ENCODE measurements at regions not wholly inside any gene's neighbourhood (a gene's known extent, or its start where the extent isn't known, plus 50 kb on each side); places are given as distances from the start of the nearest gene placed in this dataset.

- H3K27ac ChIP-seq (ENCODE audit: low read depth, low read length, severe bottlenecking) = no peak overlapping the region
- H3K4me1 ChIP-seq (ENCODE audit: control insufficient read depth, insufficient read depth, low read length, poor library complexity, severe bottlenecking) = no peaks in the 10 kb centered on the region
- no peak overlapping the region for H3K4me3 ChIP-seq (ENCODE audit: extremely low read depth, insufficient read depth, low read length, poor library complexity, severe bottlenecking)
- no peaks in the 10 kb centered on the region for H3K9me3 ChIP-seq (ENCODE audit: control insufficient read depth, low read length)
- WGBS, 2 experiments (ENCODE audit: insufficient coverage in 2 of 2) = 92 to 98% methylated on average over 4 to 5 of the region's 5 CpGs
- peaks cover 81% of the 10 kb centered on the region for H3K36me3 ChIP-seq (ENCODE audit: control insufficient read depth, insufficient read depth, low read length)
Observed at GRCh38 chr2:120957905-120958304, 222.2 kb downstream of the GLI2 start.

- H3K4me1 ChIP-seq (ENCODE audit: control insufficient read depth, insufficient read depth, low read length, poor library complexity, severe bottlenecking) = no peaks in the 10 kb centered on the region
- peaks cover 78% of the 10 kb centered on the region for H3K36me3 ChIP-seq (ENCODE audit: control insufficient read depth, insufficient read depth, low read length)
- no peaks in the 10 kb centered on the region for H3K9me3 ChIP-seq (ENCODE audit: control insufficient read depth, low read length)
- H3K27ac ChIP-seq (ENCODE audit: low read depth, low read length, severe bottlenecking) = no peak overlapping the region
- 94 to 100% methylated on average over 6 to 8 of the region's 17 CpGs for WGBS, 2 experiments (ENCODE audit: insufficient coverage in 2 of 2)
- no peak overlapping the region for H3K4me3 ChIP-seq (ENCODE audit: extremely low read depth, insufficient read depth, low read length, poor library complexity, severe bottlenecking)
Observed at GRCh38 chr2:120958623-120959366, 223.1 kb downstream of the GLI2 start.

GRCh38 chr2:120959426-120959825, 223.8 kb downstream of the GLI2 start:
- Histone ChIP-seq H3K4me1 (ENCODE audit: control insufficient read depth, insufficient read depth, low read length, poor library complexity, severe bottlenecking) (no peaks in the 10 kb centered on the region), H3K27ac (ENCODE audit: low read depth, low read length, severe bottlenecking) (no peak overlapping the region), H3K36me3 (ENCODE audit: control insufficient read depth, insufficient read depth, low read length) (peaks cover 76% of the 10 kb centered on the region), H3K9me3 (ENCODE audit: control insufficient read depth, low read length) (no peaks in the 10 kb centered on the region), H3K4me3 (ENCODE audit: extremely low read depth, insufficient read depth, low read length, poor library complexity, severe bottlenecking) (no peak overlapping the region)
- WGBS, 2 experiments (ENCODE audit: insufficient coverage in 2 of 2) = 92 to 97% methylated on average over 5 to 11 of the region's 13 CpGs

GRCh38 chr2:120960770-120961366, 225.2 kb downstream of the GLI2 start:
- Histone ChIP-seq H3K4me3 (ENCODE audit: extremely low read depth, insufficient read depth, low read length, poor library complexity, severe bottlenecking) (no peak overlapping the region), H3K27ac (ENCODE audit: low read depth, low read length, severe bottlenecking) (peak overlapping the region; percentile 10), H3K4me1 (ENCODE audit: control insufficient read depth, insufficient read depth, low read length, poor library complexity, severe bottlenecking) (no peaks in the 10 kb centered on the region), H3K36me3 (ENCODE audit: control insufficient read depth, insufficient read depth, low read length) (peaks cover 72% of the 10 kb centered on the region), H3K9me3 (ENCODE audit: control insufficient read depth, low read length) (no peaks in the 10 kb centered on the region)
- WGBS, 2 experiments (ENCODE audit: insufficient coverage in 2 of 2) = 91 to 92% methylated on average over 8 to 10 of the region's 13 CpGs

GRCh38 chr2:120961396-120961795, 225.7 kb downstream of the GLI2 start:
- Histone ChIP-seq H3K4me1 (ENCODE audit: control insufficient read depth, insufficient read depth, low read length, poor library complexity, severe bottlenecking) (no peaks in the 10 kb centered on the region), H3K9me3 (ENCODE audit: control insufficient read depth, low read length) (no peaks in the 10 kb centered on the region), H3K27ac (ENCODE audit: low read depth, low read length, severe bottlenecking) (no peak overlapping the region), H3K36me3 (ENCODE audit: control insufficient read depth, insufficient read depth, low read length) (peaks cover 71% of the 10 kb centered on the region), H3K4me3 (ENCODE audit: extremely low read depth, insufficient read depth, low read length, poor library complexity, severe bottlenecking) (no peak overlapping the region)
- WGBS, 2 experiments (ENCODE audit: insufficient coverage in 2 of 2) = 72 to 81% methylated on average over 8 to 11 of the region's 11 CpGs

- Histone ChIP-seq H3K36me3 (ENCODE audit: control insufficient read depth, insufficient read depth, low read length) (peaks cover 63% of the 10 kb centered on the region), H3K4me3 (ENCODE audit: extremely low read depth, insufficient read depth, low read length, poor library complexity, severe bottlenecking) (no peak overlapping the region), H3K4me1 (ENCODE audit: control insufficient read depth, insufficient read depth, low read length, poor library complexity, severe bottlenecking) (no peaks in the 10 kb centered on the region), H3K27ac (ENCODE audit: low read depth, low read length, severe bottlenecking) (no peak overlapping the region), H3K9me3 (ENCODE audit: control insufficient read depth, low read length) (no peaks in the 10 kb centered on the region)
- whole genome bisulfite sequencing, 2 experiments (ENCODE audit: insufficient coverage in 2 of 2) = 88 to 94% methylated on average over 11 to 12 of the region's 12 CpGs
Observed at GRCh38 chr2:120963997-120964705, 228.5 kb downstream of the GLI2 start.

GRCh38 chr2:120964819-120965218, 229.2 kb downstream of the GLI2 start:
- H3K36me3 ChIP-seq (ENCODE audit: control insufficient read depth, insufficient read depth, low read length) = peaks cover 63% of the 10 kb centered on the region
- WGBS, 2 experiments (ENCODE audit: insufficient coverage in 2 of 2) = 92 to 94% methylated on average over 2 of the region's 2 CpGs
- no peaks in the 10 kb centered on the region for H3K9me3 ChIP-seq (ENCODE audit: control insufficient read depth, low read length)
- no peaks in the 10 kb centered on the region for H3K4me1 ChIP-seq (ENCODE audit: control insufficient read depth, insufficient read depth, low read length, poor library complexity, severe bottlenecking)
- H3K27ac ChIP-seq (ENCODE audit: low read depth, low read length, severe bottlenecking) = no peak overlapping the region
- no peak overlapping the region for H3K4me3 ChIP-seq (ENCODE audit: extremely low read depth, insufficient read depth, low read length, poor library complexity, severe bottlenecking)

- no peaks in the 10 kb centered on the region for H3K9me3 ChIP-seq (ENCODE audit: control insufficient read depth, low read length)
- WGBS, 2 experiments (ENCODE audit: insufficient coverage in 2 of 2) = 95 to 96% methylated on average over 9 to 12 of the region's 12 CpGs
Observed at GRCh38 chr2:120966510-120967254, 231.0 kb downstream of the GLI2 start.

GRCh38 chr2:120968307-120969015, 232.8 kb downstream of the GLI2 start:
- H3K9me3 ChIP-seq (ENCODE audit: control insufficient read depth, low read length) = no peaks in the 10 kb centered on the region
- H3K4me1 ChIP-seq (ENCODE audit: control insufficient read depth, insufficient read depth, low read length, poor library complexity, severe bottlenecking) = no peaks in the 10 kb centered on the region
- H3K36me3 ChIP-seq (ENCODE audit: control insufficient read depth, insufficient read depth, low read length) = peaks cover 76% of the 10 kb centered on the region
- 93 to 95% methylated on average over 25 to 28 of the region's 30 CpGs for WGBS, 2 experiments (ENCODE audit: insufficient coverage in 2 of 2)
- H3K4me3 ChIP-seq (ENCODE audit: extremely low read depth, insufficient read depth, low read length, poor library complexity, severe bottlenecking) = no peak overlapping the region
- no peak overlapping the region for H3K27ac ChIP-seq (ENCODE audit: low read depth, low read length, severe bottlenecking)

More at GRCh38 chr2:120966510-120967254, 231.0 kb downstream of the GLI2 start:
- H3K4me3 ChIP-seq (ENCODE audit: extremely low read depth, insufficient read depth, low read length, poor library complexity, severe bottlenecking) = no peak overlapping the region
- no peaks in the 10 kb centered on the region for H3K4me1 ChIP-seq (ENCODE audit: control insufficient read depth, insufficient read depth, low read length, poor library complexity, severe bottlenecking)
- peaks cover 67% of the 10 kb centered on the region for H3K36me3 ChIP-seq (ENCODE audit: control insufficient read depth, insufficient read depth, low read length)
- no peak overlapping the region for H3K27ac ChIP-seq (ENCODE audit: low read depth, low read length, severe bottlenecking)
